ENCODE measurements at regions not wholly inside any gene's neighbourhood (a gene's known extent, or its start where the extent isn't known, plus 50 kb on each side); places are given as distances from the start of the nearest gene placed in this dataset.
"Not testable (repeated sequence)": the region's sequence is repeated elsewhere in the genome, so short reads cannot be mapped to it uniquely, and the experiment has no call there.

GRCh38 chr3:81277853-81278252, 483.6 kb downstream of the GBE1 start:
- no peak for DNase-seq

- no peak for DNase-seq
Observed at GRCh38 chr3:81274671-81275070, 486.8 kb downstream of the GBE1 start.

- DNase-seq: no peak
Observed at GRCh38 chr3:81270603-81271379, 490.7 kb downstream of the GBE1 start.

- DNase-seq: no peak
Observed at GRCh38 chr3:81268526-81268925, 492.9 kb downstream of the GBE1 start.

- no peak for DNase-seq
Observed at GRCh38 chr3:81261996-81262395, 499.4 kb downstream of the GBE1 start.

GRCh38 chr3:81255463-81255862, 506.0 kb downstream of the GBE1 start:
- no peak for DNase-seq

GRCh38 chr3:81251096-81251495, 510.3 kb downstream of the GBE1 start:
- DNase-seq: no peak

- no peak for DNase-seq
Observed at GRCh38 chr3:81249540-81250029, 511.9 kb downstream of the GBE1 start.

- DNase-seq: no peak
Observed at GRCh38 chr3:81245501-81245900, 515.9 kb downstream of the GBE1 start.

GRCh38 chr3:81245043-81245442, 516.4 kb downstream of the GBE1 start:
- no peak for DNase-seq

GRCh38 chr3:81244231-81244630, 517.2 kb downstream of the GBE1 start:
- no peak for DNase-seq

GRCh38 chr3:81242871-81243270, 518.6 kb downstream of the GBE1 start:
- no peak for DNase-seq

- DNase-seq: no peak
Observed at GRCh38 chr3:81237181-81237580, 524.3 kb downstream of the GBE1 start.

GRCh38 chr3:81218023-81218422, 543.4 kb downstream of the GBE1 start:
- DNase-seq: no peak

- no peak for DNase-seq
Observed at GRCh38 chr3:81217101-81217500, 544.3 kb downstream of the GBE1 start.

GRCh38 chr3:81216192-81216591, 545.3 kb downstream of the GBE1 start:
- DNase-seq: no peak

- no peak for DNase-seq
Observed at GRCh38 chr3:81214631-81215030, 546.8 kb downstream of the GBE1 start.

- no peak for DNase-seq
Observed at GRCh38 chr3:81199587-81199986, 561.9 kb downstream of the GBE1 start.

- DNase-seq: no peak
Observed at GRCh38 chr3:81198756-81199155, 562.7 kb downstream of the GBE1 start.

GRCh38 chr3:81198216-81198615, 563.2 kb downstream of the GBE1 start:
- DNase-seq: no peak

GRCh38 chr3:81197386-81197785, 564.1 kb downstream of the GBE1 start:
- no peak for DNase-seq

GRCh38 chr3:81195478-81195877, 566.0 kb downstream of the GBE1 start:
- DNase-seq: no peak

GRCh38 chr3:81186412-81186811, 575.0 kb downstream of the GBE1 start:
- no peak for DNase-seq

GRCh38 chr3:81182086-81182875, 579.2 kb downstream of the GBE1 start:
- DNase-seq: not testable (repeated sequence)
